SK-N-SH treated with all-trans-retinoic acid at 6 μM for 48 hours (cell line): ENCODE measurements at regions not wholly inside any gene's neighbourhood (a gene's known extent, or its start where the extent isn't known, plus 50 kb on each side); places are given as distances from the start of the nearest gene placed in this dataset.

ENCODE experiments used
- ARNTL ChIP-seq: fragments of 450-650 bp; formaldehyde crosslinking; IDR thresholded peaks from 2 replicates; pipeline ENCODE4 v1.5.0; 2020; ENCODE audit warnings: low read depth, mild to moderate bottlenecking, moderate library complexity, borderline replicate concordance
- CSRNP3 ChIP-seq: fragments of 250-450 bp; sonication (Bioruptor Pico); IDR thresholded peaks from 2 replicates; pipeline ENCODE4 v1.5.1; 2021; ENCODE audit warnings: mild to moderate bottlenecking, moderate library complexity
- PATZ1 ChIP-seq: fragments of 250-450 bp; sonication (Bioruptor Pico); IDR thresholded peaks from 2 replicates; pipeline ENCODE4 v1.8.0; 2020; ENCODE audit warnings: mild to moderate bottlenecking, moderate library complexity, borderline replicate concordance
- SNAI2 ChIP-seq: fragments of 250-450 bp; sonication (Bioruptor Pico); IDR thresholded peaks from 2 replicates; pipeline ENCODE4 v1.5.0; 2020; ENCODE audit warnings: mild to moderate bottlenecking, moderate library complexity

DNA sequence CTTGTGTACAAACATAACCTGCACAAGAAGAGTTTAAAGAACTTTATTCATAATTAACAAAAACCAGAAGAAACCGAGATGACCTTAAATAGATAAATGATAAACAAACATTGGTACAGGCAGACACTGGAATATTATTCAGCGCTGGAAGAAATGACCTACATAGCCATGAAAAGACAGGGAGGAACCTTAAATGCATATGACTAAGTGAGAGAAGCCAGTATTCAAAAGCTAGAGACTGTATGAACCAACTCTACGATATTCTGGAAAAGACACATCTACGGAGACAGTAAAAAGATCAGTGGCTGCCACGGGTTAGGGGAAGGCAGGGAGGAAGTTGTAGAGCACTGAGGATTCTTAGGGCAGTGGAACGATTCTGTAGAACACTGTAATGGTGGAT, 333.8 kb upstream of the AKR1E2 start:
- TF ChIP-seq ARNTL (CRISPR knock-in tag), result no peak
- no peak for TF ChIP-seq SNAI2 (CRISPR knock-in tag)
- no peak for TF ChIP-seq CSRNP3 (CRISPR knock-in tag)
- TF ChIP-seq PATZ1, result no peak
